ENCODE measurements at regions not wholly inside any gene's neighbourhood (a gene's known extent, or its start where the extent isn't known, plus 50 kb on each side); places are given as distances from the start of the nearest gene placed in this dataset.

DNA sequence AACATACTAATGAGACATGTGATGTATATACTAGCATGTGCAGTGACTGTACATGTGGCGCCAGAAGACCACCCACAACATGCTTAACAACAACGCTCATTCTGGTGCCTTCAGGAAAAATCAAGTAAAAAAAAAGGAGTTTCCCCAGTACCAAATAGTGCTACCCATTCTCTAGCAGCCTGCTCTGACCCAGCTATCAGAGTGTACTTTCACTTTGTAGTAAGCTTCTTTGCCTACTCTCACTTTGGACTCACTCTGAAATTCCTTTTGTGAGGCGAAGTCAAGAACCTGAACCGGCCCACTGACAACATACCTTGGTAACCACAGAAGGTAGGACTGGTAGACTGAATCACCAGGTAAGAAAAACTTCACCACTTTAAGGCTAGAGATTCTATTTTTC, 1100.0 kb downstream of the GRIK2 start:
- no peak overlapping the region for H3K4me3 ChIP-seq (ENCODE audit: control insufficient read depth in 1 of 7, extremely low read depth in 1 of 7, insufficient read depth in 4 of 7, low read depth in 2 of 7, low read length in 6 of 7)
- H3K9me3 ChIP-seq (ENCODE audit: control extremely low read depth in 1 of 5, control insufficient read depth in 4 of 5, insufficient read depth in 2 of 5, low read depth in 1 of 5, low read length in 4 of 5): no peaks in the 10 kb centered on the region
- no peaks in the 10 kb centered on the region for H3K4me1 ChIP-seq (ENCODE audit: control extremely low read depth in 1 of 4, control insufficient read depth in 4 of 4, insufficient read depth in 4 of 4, low read length in 3 of 4)
- DNase-seq: no peak
- WGBS (ENCODE audit: insufficient coverage): 96% methylated on average over 4 of the region's 4 CpGs
- ChIA-PET POLR2A (no interaction called here), CTCF (no interaction called here)
- H3K27ac ChIP-seq (ENCODE audit: insufficient read depth in 1 of 2, low read depth in 1 of 2, low read length in 2 of 2, poor library complexity in 1 of 2, severe bottlenecking in 2 of 2): no peak overlapping the region
- no peaks in the 10 kb centered on the region for H3K27me3 ChIP-seq (replicated peaks in 2 of 5; ENCODE audit: control insufficient read depth in 4 of 5, insufficient read depth in 5 of 5, low read length in 4 of 5)
- no peaks in the 10 kb centered on the region for H3K36me3 ChIP-seq (ENCODE audit: control insufficient read depth in 4 of 4, insufficient read depth in 4 of 4, low read length in 3 of 4)

- DNase-seq: no peak
- no peaks in the 10 kb centered on the region for H3K9me3 ChIP-seq (ENCODE audit: control extremely low read depth in 1 of 5, control insufficient read depth in 4 of 5, insufficient read depth in 2 of 5, low read depth in 1 of 5, low read length in 4 of 5)
- no peak overlapping the region for H3K27ac ChIP-seq (ENCODE audit: insufficient read depth in 1 of 2, low read depth in 1 of 2, low read length in 2 of 2, poor library complexity in 1 of 2, severe bottlenecking in 2 of 2)
- no peaks in the 10 kb centered on the region for H3K27me3 ChIP-seq (replicated peaks in 2 of 5; ENCODE audit: control insufficient read depth in 4 of 5, insufficient read depth in 5 of 5, low read length in 4 of 5)
- ChIA-PET POLR2A (no interaction called here), CTCF (no interaction called here)
- 85% methylated on average over 2 of the region's 2 CpGs for WGBS (ENCODE audit: insufficient coverage)
- H3K4me3 ChIP-seq (ENCODE audit: control insufficient read depth in 1 of 7, extremely low read depth in 1 of 7, insufficient read depth in 4 of 7, low read depth in 2 of 7, low read length in 6 of 7): no peak overlapping the region
- H3K4me1 ChIP-seq (ENCODE audit: control extremely low read depth in 1 of 4, control insufficient read depth in 4 of 4, insufficient read depth in 4 of 4, low read length in 3 of 4): no peaks in the 10 kb centered on the region
- H3K36me3 ChIP-seq (ENCODE audit: control insufficient read depth in 4 of 4, insufficient read depth in 4 of 4, low read length in 3 of 4): no peaks in the 10 kb centered on the region
Measured at GRCh38 chr6:102488729-102489128, 1095.2 kb downstream of the GRIK2 start.

DNA sequence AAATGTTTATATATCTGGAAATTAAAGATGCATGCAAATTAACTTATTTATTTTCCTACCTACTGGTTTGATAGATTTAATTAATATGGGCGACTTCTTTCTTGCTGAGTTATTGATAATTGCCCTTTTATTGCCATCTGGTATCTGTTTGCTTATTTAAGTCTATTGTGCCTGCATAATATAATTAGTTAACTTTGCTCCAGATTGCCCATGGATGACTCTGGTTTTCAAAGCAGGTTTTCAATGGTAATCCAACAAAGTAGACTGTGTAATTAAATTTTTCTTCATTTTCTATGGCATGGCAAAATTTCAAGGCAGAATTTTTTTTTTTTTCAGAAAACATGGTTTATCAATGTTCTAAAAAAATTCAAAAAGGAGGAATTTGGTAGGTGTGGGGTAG, 1092.0 kb downstream of the GRIK2 start:
- ChIA-PET POLR2A (no interaction called here), CTCF (no interaction called here)
- H3K27me3 ChIP-seq (replicated peaks in 2 of 5; ENCODE audit: control insufficient read depth in 4 of 5, insufficient read depth in 5 of 5, low read length in 4 of 5): no peaks in the 10 kb centered on the region
- H3K4me1 ChIP-seq (ENCODE audit: control extremely low read depth in 1 of 4, control insufficient read depth in 4 of 4, insufficient read depth in 4 of 4, low read length in 3 of 4): no peaks in the 10 kb centered on the region
- no peak for DNase-seq
- no CpG with 5 or more reads among the region's 1 CpG for WGBS (ENCODE audit: insufficient coverage)
- H3K4me3 ChIP-seq (ENCODE audit: control insufficient read depth in 1 of 7, extremely low read depth in 1 of 7, insufficient read depth in 4 of 7, low read depth in 2 of 7, low read length in 6 of 7): no peak overlapping the region
- H3K36me3 ChIP-seq (ENCODE audit: control insufficient read depth in 4 of 4, insufficient read depth in 4 of 4, low read length in 3 of 4): no peaks in the 10 kb centered on the region
- H3K27ac ChIP-seq (ENCODE audit: insufficient read depth in 1 of 2, low read depth in 1 of 2, low read length in 2 of 2, poor library complexity in 1 of 2, severe bottlenecking in 2 of 2): no peak overlapping the region
- H3K9me3 ChIP-seq (ENCODE audit: control extremely low read depth in 1 of 5, control insufficient read depth in 4 of 5, insufficient read depth in 2 of 5, low read depth in 1 of 5, low read length in 4 of 5): no peaks in the 10 kb centered on the region

DNA sequence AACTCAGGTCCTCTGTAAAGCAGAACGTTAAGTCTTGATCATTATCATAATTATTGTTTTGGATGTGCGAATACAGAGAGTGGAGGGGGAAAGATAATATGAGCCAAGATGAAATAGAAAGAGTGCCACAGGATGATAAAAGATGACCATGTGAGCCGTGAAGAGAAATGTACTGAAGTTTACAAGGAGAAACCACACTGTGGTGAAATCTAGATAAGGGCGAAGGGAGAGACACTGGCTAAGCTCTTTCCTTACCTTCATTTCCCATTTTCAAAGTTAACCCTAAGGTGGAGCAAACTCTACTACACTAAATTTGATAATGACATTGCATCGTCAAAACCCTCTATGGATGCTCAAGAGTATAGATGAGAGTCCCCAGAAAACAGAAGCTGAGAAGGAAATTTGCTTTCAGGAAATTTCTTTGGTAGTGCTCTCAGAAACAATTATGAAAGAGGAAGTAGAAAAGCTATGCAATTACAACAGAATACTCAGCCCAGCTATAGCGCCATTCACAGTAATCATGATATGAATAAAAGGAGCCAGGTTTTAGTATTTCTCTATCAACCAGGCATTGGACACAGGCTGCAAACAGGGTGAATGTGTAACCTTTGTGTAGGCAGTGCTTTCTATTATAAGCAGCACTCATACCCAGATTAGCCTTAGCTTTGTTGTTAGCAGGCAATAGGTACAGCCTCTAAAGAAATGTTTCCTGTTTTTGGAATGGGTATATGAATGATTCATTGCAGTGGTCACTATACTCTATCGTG, 1080.7 kb downstream of the GRIK2 start:
- Histone ChIP-seq H3K4me3 (ENCODE audit: control insufficient read depth in 1 of 7, extremely low read depth in 1 of 7, insufficient read depth in 4 of 7, low read depth in 2 of 7, low read length in 6 of 7) (no peak overlapping the region), H3K27me3 (replicated peaks in 2 of 5; ENCODE audit: control insufficient read depth in 4 of 5, insufficient read depth in 5 of 5, low read length in 4 of 5) (no peaks in the 10 kb centered on the region), H3K4me1 (ENCODE audit: control extremely low read depth in 1 of 4, control insufficient read depth in 4 of 4, insufficient read depth in 4 of 4, low read length in 3 of 4) (peaks cover 0 to 6% (median 0%) of the 10 kb centered on the region in 4 experiments), H3K27ac (ENCODE audit: insufficient read depth in 1 of 2, low read depth in 1 of 2, low read length in 2 of 2, poor library complexity in 1 of 2, severe bottlenecking in 2 of 2) (no peak overlapping the region), H3K36me3 (ENCODE audit: control insufficient read depth in 4 of 4, insufficient read depth in 4 of 4, low read length in 3 of 4) (no peaks in the 10 kb centered on the region), H3K9me3 (ENCODE audit: control extremely low read depth in 1 of 5, control insufficient read depth in 4 of 5, insufficient read depth in 2 of 5, low read depth in 1 of 5, low read length in 4 of 5) (no peaks in the 10 kb centered on the region)
- ChIA-PET CTCF (no interaction called here), POLR2A (no interaction called here)
- DNase-seq: no peak
- 40% methylated on average over 5 of the region's 7 CpGs for WGBS (ENCODE audit: insufficient coverage)

GRCh38 chr6:102458990-102459389, 1065.5 kb downstream of the GRIK2 start:
- H3K27me3 ChIP-seq (replicated peaks in 2 of 5; ENCODE audit: control insufficient read depth in 4 of 5, insufficient read depth in 5 of 5, low read length in 4 of 5): no peaks in the 10 kb centered on the region
- H3K4me3 ChIP-seq (ENCODE audit: control insufficient read depth in 1 of 7, extremely low read depth in 1 of 7, insufficient read depth in 4 of 7, low read depth in 2 of 7, low read length in 6 of 7): no peak overlapping the region
- no peaks in the 10 kb centered on the region for H3K36me3 ChIP-seq (ENCODE audit: control insufficient read depth in 4 of 4, insufficient read depth in 4 of 4, low read length in 3 of 4)
- H3K27ac ChIP-seq (ENCODE audit: insufficient read depth in 1 of 2, low read depth in 1 of 2, low read length in 2 of 2, poor library complexity in 1 of 2, severe bottlenecking in 2 of 2): no peak overlapping the region
- ChIA-PET CTCF (no interaction called here), POLR2A (no interaction called here)
- no peaks in the 10 kb centered on the region for H3K4me1 ChIP-seq (ENCODE audit: control extremely low read depth in 1 of 4, control insufficient read depth in 4 of 4, insufficient read depth in 4 of 4, low read length in 3 of 4)
- no peaks in the 10 kb centered on the region for H3K9me3 ChIP-seq (ENCODE audit: control extremely low read depth in 1 of 5, control insufficient read depth in 4 of 5, insufficient read depth in 2 of 5, low read depth in 1 of 5, low read length in 4 of 5)
- 95% methylated on average over 4 of the region's 4 CpGs for WGBS (ENCODE audit: insufficient coverage)
- no peak for DNase-seq

- 100% methylated on average over 1 of the region's 1 CpG for WGBS (ENCODE audit: insufficient coverage)
- ChIA-PET CTCF (no interaction called here), POLR2A (no interaction called here)
- DNase-seq: no peak
- no peaks in the 10 kb centered on the region for H3K4me1 ChIP-seq (ENCODE audit: control extremely low read depth in 1 of 4, control insufficient read depth in 4 of 4, insufficient read depth in 4 of 4, low read length in 3 of 4)
- H3K27me3 ChIP-seq (replicated peaks in 2 of 5; ENCODE audit: control insufficient read depth in 4 of 5, insufficient read depth in 5 of 5, low read length in 4 of 5): no peaks in the 10 kb centered on the region
- H3K4me3 ChIP-seq (ENCODE audit: control insufficient read depth in 1 of 7, extremely low read depth in 1 of 7, insufficient read depth in 4 of 7, low read depth in 2 of 7, low read length in 6 of 7): no peak overlapping the region
- H3K9me3 ChIP-seq (ENCODE audit: control extremely low read depth in 1 of 5, control insufficient read depth in 4 of 5, insufficient read depth in 2 of 5, low read depth in 1 of 5, low read length in 4 of 5): no peaks in the 10 kb centered on the region
- no peak overlapping the region for H3K27ac ChIP-seq (ENCODE audit: insufficient read depth in 1 of 2, low read depth in 1 of 2, low read length in 2 of 2, poor library complexity in 1 of 2, severe bottlenecking in 2 of 2)
- H3K36me3 ChIP-seq (ENCODE audit: control insufficient read depth in 4 of 4, insufficient read depth in 4 of 4, low read length in 3 of 4): no peaks in the 10 kb centered on the region
Measured at GRCh38 chr6:102438171-102438570, 1044.7 kb downstream of the GRIK2 start.

DNA sequence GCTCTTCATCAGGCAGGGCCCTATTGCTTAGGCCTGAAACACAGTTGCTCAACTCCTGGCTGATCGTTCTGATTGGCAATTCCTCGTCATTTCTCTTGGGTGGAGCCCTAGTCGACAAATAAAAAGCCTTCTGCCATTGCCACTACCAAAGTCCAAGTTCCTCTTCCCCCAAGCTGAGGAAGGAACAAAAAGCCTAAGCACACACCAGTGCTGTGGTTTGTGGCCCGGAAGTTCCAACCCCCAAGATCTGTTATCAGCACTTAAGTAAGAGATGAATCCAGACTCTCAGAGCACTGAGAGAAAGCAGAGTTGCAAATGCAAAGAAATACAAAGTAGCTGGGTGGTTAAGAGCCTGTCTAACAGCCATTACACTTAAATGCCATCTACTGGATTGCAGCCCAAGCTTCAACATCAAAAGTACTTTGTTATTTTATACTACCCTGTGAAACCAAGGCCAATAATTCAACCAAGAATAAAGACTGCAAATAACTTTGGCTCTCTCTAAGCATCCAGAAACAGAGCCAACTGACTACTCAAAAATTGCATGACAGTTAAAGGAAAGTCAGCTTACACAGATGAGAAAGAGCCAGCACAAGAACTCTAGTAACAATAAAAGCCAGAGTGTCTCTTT, 1024.0 kb downstream of the GRIK2 start:
- DNase-seq: peak; percentile 0 to 48 (median 24)
- CTCF ChIA-PET: interaction anchor here (0.7 kb wide), 1 partner anchor 14 kb away, joined by 3 read pairs; no protein-coding TSS in a partner anchor
- 6% methylated on average over 4 of the region's 4 CpGs for WGBS (ENCODE audit: insufficient coverage)
- peak overlapping the region in 1 of 7 experiments; percentile 21 for H3K4me3 ChIP-seq (ENCODE audit: control insufficient read depth in 1 of 7, extremely low read depth in 1 of 7, insufficient read depth in 4 of 7, low read depth in 2 of 7, low read length in 6 of 7)
- POLR2A ChIA-PET: no interaction called here
- H3K4me1 ChIP-seq (ENCODE audit: control extremely low read depth in 1 of 4, control insufficient read depth in 4 of 4, insufficient read depth in 4 of 4, low read length in 3 of 4): peaks cover 0 to 16% (median 5%) of the 10 kb centered on the region in 4 experiments
- no peak overlapping the region for H3K27ac ChIP-seq (ENCODE audit: insufficient read depth in 1 of 2, low read depth in 1 of 2, low read length in 2 of 2, poor library complexity in 1 of 2, severe bottlenecking in 2 of 2)
- no peaks in the 10 kb centered on the region for H3K27me3 ChIP-seq (replicated peaks in 2 of 5; ENCODE audit: control insufficient read depth in 4 of 5, insufficient read depth in 5 of 5, low read length in 4 of 5)
- no peaks in the 10 kb centered on the region for H3K36me3 ChIP-seq (ENCODE audit: control insufficient read depth in 4 of 4, insufficient read depth in 4 of 4, low read length in 3 of 4)
- no peaks in the 10 kb centered on the region for H3K9me3 ChIP-seq (ENCODE audit: control extremely low read depth in 1 of 5, control insufficient read depth in 4 of 5, insufficient read depth in 2 of 5, low read depth in 1 of 5, low read length in 4 of 5)
